CD4-positive, alpha-beta memory T cell (primary cell): ENCODE measurements at regions not wholly inside any gene's neighbourhood (a gene's known extent, or its start where the extent isn't known, plus 50 kb on each side); places are given as distances from the start of the nearest gene placed in this dataset.

Source experiments
- CTCF ChIA-PET: fragments of 350-600 bp; sonication (Branson Sonifier 250); formaldehyde crosslinking; loops from one replicate; lab custom pipeline; 2021; ENCODE audit warnings: inconsistent platforms; ENCODE audit not compliant: partially characterized antibody; lab: Charles Lee
- POLR2A ChIA-PET: fragments of 350-600 bp; sonication (Branson Sonifier 250); formaldehyde crosslinking; loops from one replicate; lab custom pipeline; 2021; ENCODE audit not compliant: partially characterized antibody; lab: Charles Lee
- DNase-seq, 5 donors: peaks; one replicate each; pipeline versions ENCODE4 v3.0.0 to v3.0.0-alpha.2; 2020 to 2022; ENCODE audit warnings: mixed read lengths in 1 of 5
- H3K27ac ChIP-seq: one replicate; pipeline ENCODE4 v1.7.0; 2013; ENCODE audit warnings: low read depth, low read length
- H3K27me3 ChIP-seq: 2 replicates; pipeline ENCODE4 v1.7.0; 2013; ENCODE audit warnings: mild to moderate bottlenecking, low read length, moderate library complexity; ENCODE audit not compliant: insufficient read depth
- H3K36me3 ChIP-seq: 2 replicates; pipeline ENCODE4 v1.7.0; 2013; ENCODE audit warnings: mild to moderate bottlenecking, low read length, moderate library complexity; ENCODE audit not compliant: insufficient read depth
- H3K4me1 ChIP-seq: 2 replicates; pipeline ENCODE4 v1.7.0; 2013; ENCODE audit warnings: mild to moderate bottlenecking, low read length, moderate library complexity; ENCODE audit not compliant: insufficient read depth
- H3K4me3 ChIP-seq, 2 donors: one replicate each; pipeline ENCODE4 v1.7.0; 2013; ENCODE audit warnings: low read length in 2 of 2, mild to moderate bottlenecking in 1 of 2
- H3K9me3 ChIP-seq, 2 donors: one replicate each; pipeline ENCODE4 v1.7.0; 2013; ENCODE audit warnings: low read length in 2 of 2, control low read depth in 1 of 2; ENCODE audit not compliant: control insufficient read depth in 1 of 2
- H3K27ac Mint-ChIP-seq, 7 donors: one replicate each; pipeline ENCODE4 v1.8.0; 2020 to 2021; ENCODE audit warnings: mixed read lengths in 7 of 7, mild to moderate bottlenecking in 6 of 7, inconsistent platforms in 3 of 7, moderate library complexity in 3 of 7
- H3K27me3 Mint-ChIP-seq, 2 donors: one replicate each; pipeline ENCODE4 v1.8.0; 2020 to 2021; ENCODE audit warnings: mixed read lengths in 2 of 2
- H3K36me3 Mint-ChIP-seq, 2 donors: one replicate each; pipeline ENCODE4 v1.8.0; 2020 to 2021; ENCODE audit warnings: mixed read lengths in 2 of 2, inconsistent platforms in 1 of 2, mild to moderate bottlenecking in 1 of 2
- H3K4me1 Mint-ChIP-seq, 4 donors: one replicate each; pipeline ENCODE4 v1.8.0; 2020 to 2021; ENCODE audit warnings: mixed read lengths in 4 of 4, mild to moderate bottlenecking in 1 of 4
- H3K4me3 Mint-ChIP-seq, 8 donors: one replicate each; pipeline ENCODE4 v1.8.0; 2020 to 2021; ENCODE audit warnings: mixed read lengths in 8 of 8, mild to moderate bottlenecking in 7 of 8, moderate library complexity in 6 of 8, inconsistent platforms in 3 of 8
- H3K9me3 Mint-ChIP-seq, 8 donors: one replicate each; pipeline ENCODE4 v1.8.0; 2020 to 2021; ENCODE audit warnings: mixed read lengths in 8 of 8, mild to moderate bottlenecking in 5 of 8, inconsistent platforms in 3 of 8, moderate library complexity in 1 of 8
- intact Hi-C: fragments of 100-400 bp; cut with micrococcal nuclease; formaldehyde crosslinking; loops from one replicate; pipeline ENCODE4 v1.15.1; 2023

GRCh38 chr10:117921421-117921820 lies 125.3 kb downstream of the RAB11FIP2 start:
- Histone ChIP-seq H3K4me1 (no peaks in the 10 kb centered on the region), H3K4me3 (no peak overlapping the region), H3K9me3 (no peaks in the 10 kb centered on the region), H3K36me3 (no peaks in the 10 kb centered on the region), H3K27ac (no peak overlapping the region), H3K27me3 (no peaks in the 10 kb centered on the region)
- no peak overlapping the region for H3K4me3 Mint-ChIP-seq
- POLR2A ChIA-PET: no interaction called here
- H3K9me3 Mint-ChIP-seq: no peaks in the 10 kb centered on the region
- CTCF ChIA-PET: no interaction called here
- no peak overlapping the region for H3K27ac Mint-ChIP-seq
- H3K4me1 Mint-ChIP-seq: no peaks in the 10 kb centered on the region
- intact Hi-C loops: no loop called here
- no peak for DNase-seq
- no peaks in the 10 kb centered on the region for H3K36me3 Mint-ChIP-seq
- H3K27me3 Mint-ChIP-seq: peaks cover 0 to 3% of the 10 kb centered on the region in 2 donors

DNA sequence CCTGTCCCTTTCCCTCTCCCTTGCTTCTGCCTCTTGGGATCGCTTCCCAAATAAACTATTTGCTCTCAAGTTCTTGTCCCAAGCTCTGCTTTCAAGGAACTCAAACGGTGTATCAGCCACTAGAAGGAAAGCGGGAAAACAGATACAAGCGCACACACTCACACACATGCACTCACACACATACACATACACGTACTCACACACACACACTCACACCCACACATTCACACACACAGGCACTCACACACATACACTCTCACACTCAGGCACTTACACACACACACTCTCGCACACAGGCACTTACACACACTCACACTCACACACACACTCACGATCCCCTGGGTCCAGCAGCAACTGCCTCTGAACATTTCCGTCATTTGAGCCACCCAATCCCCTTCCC lies 121.9 kb downstream of the RAB11FIP2 start:
- peaks cover 1 to 2% of the 10 kb centered on the region in 2 donors for H3K27me3 Mint-ChIP-seq
- no peak for DNase-seq
- POLR2A ChIA-PET: no interaction called here
- H3K4me3 ChIP-seq: no peak overlapping the region
- no peaks in the 10 kb centered on the region for H3K9me3 ChIP-seq
- H3K4me1 Mint-ChIP-seq: no peaks in the 10 kb centered on the region
- CTCF ChIA-PET: no interaction called here
- no peak overlapping the region for H3K27ac ChIP-seq
- no peaks in the 10 kb centered on the region for H3K27me3 ChIP-seq
- H3K27ac Mint-ChIP-seq: no peak overlapping the region
- no peaks in the 10 kb centered on the region for H3K9me3 Mint-ChIP-seq
- no peaks in the 10 kb centered on the region for H3K4me1 ChIP-seq
- H3K4me3 Mint-ChIP-seq: no peak overlapping the region
- H3K36me3 ChIP-seq: no peaks in the 10 kb centered on the region
- intact Hi-C loops: no loop called here
- H3K36me3 Mint-ChIP-seq: no peaks in the 10 kb centered on the region

DNA sequence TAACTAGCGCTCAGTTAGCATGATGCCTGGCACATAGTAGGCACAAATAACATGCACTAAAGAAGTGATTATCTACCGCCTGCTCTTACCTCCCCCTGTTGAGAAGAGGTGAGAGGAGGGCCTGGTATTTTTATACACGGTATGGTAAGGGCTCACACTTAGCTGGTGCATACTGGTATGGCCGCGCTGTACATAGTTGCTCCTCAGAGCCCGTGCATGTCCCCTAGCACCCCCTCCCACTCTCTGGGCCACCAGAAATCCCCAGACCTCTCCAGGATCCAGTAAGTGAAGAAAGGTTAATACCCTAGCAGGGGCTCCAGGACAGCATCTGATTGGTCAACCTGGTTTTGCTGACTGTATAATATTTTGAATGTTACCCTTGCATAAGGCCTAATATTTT lies 121.4 kb downstream of the RAB11FIP2 start:
- intact Hi-C loops: no loop called here
- DNase-seq: no peak
- ChIA-PET POLR2A (no interaction called here), CTCF (no interaction called here)
- H3K27ac Mint-ChIP-seq: no peak overlapping the region
- no peak overlapping the region for H3K4me3 Mint-ChIP-seq
- peaks cover 1 to 2% of the 10 kb centered on the region in 2 donors for H3K27me3 Mint-ChIP-seq
- H3K27me3 ChIP-seq: no peaks in the 10 kb centered on the region
- H3K36me3 ChIP-seq: no peaks in the 10 kb centered on the region
- no peaks in the 10 kb centered on the region for H3K9me3 Mint-ChIP-seq
- H3K9me3 ChIP-seq: no peaks in the 10 kb centered on the region
- no peak overlapping the region for H3K4me3 ChIP-seq
- no peak overlapping the region for H3K27ac ChIP-seq
- H3K4me1 Mint-ChIP-seq: no peaks in the 10 kb centered on the region
- no peaks in the 10 kb centered on the region for H3K36me3 Mint-ChIP-seq
- no peaks in the 10 kb centered on the region for H3K4me1 ChIP-seq

GRCh38 chr10:117926491-117926890 lies 120.2 kb downstream of the RAB11FIP2 start:
- POLR2A ChIA-PET: no interaction called here

GRCh38 chr10:117927332-117927731 lies 119.4 kb downstream of the RAB11FIP2 start:
- H3K36me3 Mint-ChIP-seq: no peaks in the 10 kb centered on the region

More at GRCh38 chr10:117926491-117926890, 120.2 kb downstream of the RAB11FIP2 start:
- H3K27ac ChIP-seq: no peak overlapping the region
- Mint-ChIP-seq H3K9me3 (no peaks in the 10 kb centered on the region), H3K36me3 (no peaks in the 10 kb centered on the region), H3K4me1 (no peaks in the 10 kb centered on the region), H3K27me3 (peaks cover 1 to 2% of the 10 kb centered on the region in 2 donors), H3K27ac (no peak overlapping the region), H3K4me3 (no peak overlapping the region)
- no peaks in the 10 kb centered on the region for H3K36me3 ChIP-seq
- no peak overlapping the region for H3K4me3 ChIP-seq
- no peak for DNase-seq
- no peaks in the 10 kb centered on the region for H3K9me3 ChIP-seq
- CTCF ChIA-PET: no interaction called here
- H3K4me1 ChIP-seq: no peaks in the 10 kb centered on the region
- intact Hi-C loops: no loop called here
- no peaks in the 10 kb centered on the region for H3K27me3 ChIP-seq

GRCh38 chr10:117927871-117928270 lies 118.9 kb downstream of the RAB11FIP2 start:
- Mint-ChIP-seq H3K27me3 (peaks cover 1 to 2% of the 10 kb centered on the region in 2 donors), H3K36me3 (no peaks in the 10 kb centered on the region), H3K4me1 (no peaks in the 10 kb centered on the region), H3K27ac (no peak overlapping the region), H3K9me3 (no peaks in the 10 kb centered on the region), H3K4me3 (no peak overlapping the region)
- Histone ChIP-seq H3K27ac (no peak overlapping the region), H3K27me3 (no peaks in the 10 kb centered on the region), H3K9me3 (no peaks in the 10 kb centered on the region), H3K36me3 (no peaks in the 10 kb centered on the region), H3K4me3 (no peak overlapping the region), H3K4me1 (no peaks in the 10 kb centered on the region)
- CTCF ChIA-PET: interaction anchor here (1.1 kb wide), 1 partner anchor 8 kb away, joined by 4 read pairs; no protein-coding TSS in a partner anchor
- POLR2A ChIA-PET: no interaction called here
- no peak for DNase-seq
- intact Hi-C loops: no loop called here

More at GRCh38 chr10:117927332-117927731, 119.4 kb downstream of the RAB11FIP2 start:
- Mint-ChIP-seq H3K4me3 (no peak overlapping the region), H3K4me1 (no peaks in the 10 kb centered on the region), H3K9me3 (no peaks in the 10 kb centered on the region), H3K27me3 (peaks cover 1 to 2% of the 10 kb centered on the region in 2 donors), H3K27ac (no peak overlapping the region)
- no peaks in the 10 kb centered on the region for H3K4me1 ChIP-seq
- intact Hi-C loops: no loop called here
- H3K36me3 ChIP-seq: no peaks in the 10 kb centered on the region
- no peaks in the 10 kb centered on the region for H3K9me3 ChIP-seq
- DNase-seq: no peak
- no peaks in the 10 kb centered on the region for H3K27me3 ChIP-seq
- H3K4me3 ChIP-seq: no peak overlapping the region
- CTCF ChIA-PET: no interaction called here
- H3K27ac ChIP-seq: no peak overlapping the region
- POLR2A ChIA-PET: no interaction called here

DNA sequence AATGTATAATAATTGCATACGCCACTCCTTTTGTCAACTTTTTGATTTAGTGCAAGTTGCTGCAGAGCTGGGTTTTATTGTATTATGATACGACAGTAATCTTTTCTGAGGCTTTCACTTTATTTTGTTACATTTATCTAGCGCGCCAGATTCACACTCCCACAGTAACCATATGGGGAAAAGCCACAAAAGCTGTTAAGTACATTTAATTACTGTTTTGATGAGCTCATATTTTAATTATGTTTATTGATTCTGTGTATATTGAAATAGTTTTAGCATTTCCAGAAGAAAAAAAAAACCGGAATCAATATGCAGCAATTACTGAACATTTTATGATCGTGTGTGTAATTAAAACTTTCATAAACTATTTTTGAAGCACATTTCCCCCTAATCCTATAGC lies 118.5 kb downstream of the RAB11FIP2 start:
- Mint-ChIP-seq H3K4me3 (no peak overlapping the region), H3K36me3 (no peaks in the 10 kb centered on the region), H3K4me1 (no peaks in the 10 kb centered on the region), H3K27ac (no peak overlapping the region), H3K27me3 (peaks cover 1 to 2% of the 10 kb centered on the region in 2 donors), H3K9me3 (no peaks in the 10 kb centered on the region)
- DNase-seq: no peak
- intact Hi-C loops: no loop called here
- ChIA-PET CTCF (interaction anchor here (1.1 kb wide), 1 partner anchor 9 kb away, joined by 4 read pairs; no protein-coding TSS in a partner anchor), POLR2A (no interaction called here)
- Histone ChIP-seq H3K27me3 (no peaks in the 10 kb centered on the region), H3K27ac (no peak overlapping the region), H3K9me3 (no peaks in the 10 kb centered on the region), H3K4me1 (no peaks in the 10 kb centered on the region), H3K4me3 (no peak overlapping the region), H3K36me3 (no peaks in the 10 kb centered on the region)

- POLR2A ChIA-PET: interaction anchor here (0.5 kb wide), 1 partner anchor 19 kb away, joined by 3 read pairs; no protein-coding TSS in a partner anchor
- CTCF ChIA-PET: interaction anchor here (1.1 kb wide), 1 partner anchor 9 kb away, joined by 4 read pairs; no protein-coding TSS in a partner anchor
- H3K4me1 Mint-ChIP-seq: no peaks in the 10 kb centered on the region
- H3K36me3 ChIP-seq: no peaks in the 10 kb centered on the region
- H3K27ac Mint-ChIP-seq: no peak overlapping the region
- no peak overlapping the region for H3K27ac ChIP-seq
- H3K27me3 Mint-ChIP-seq: peaks cover 1 to 2% of the 10 kb centered on the region in 2 donors
- H3K9me3 ChIP-seq: no peaks in the 10 kb centered on the region
- H3K4me3 Mint-ChIP-seq: no peak overlapping the region
- intact Hi-C loops: no loop called here
- no peak overlapping the region for H3K4me3 ChIP-seq
- no peaks in the 10 kb centered on the region for H3K4me1 ChIP-seq
- H3K9me3 Mint-ChIP-seq: no peaks in the 10 kb centered on the region
- no peak for DNase-seq
- no peaks in the 10 kb centered on the region for H3K27me3 ChIP-seq
- H3K36me3 Mint-ChIP-seq: no peaks in the 10 kb centered on the region
These were observed 118.0 kb downstream of the RAB11FIP2 start for GRCh38 chr10:117928741-117929140.
